ENCODE measurements at regions not wholly inside any gene's neighbourhood (a gene's known extent, or its start where the extent isn't known, plus 50 kb on each side); places are given as distances from the start of the nearest gene placed in this dataset.
"Not testable (repeated sequence)": the region's sequence is repeated elsewhere in the genome, so short reads cannot be mapped to it uniquely, and the experiment has no call there.

GRCh38 chr1:25011943-25012638 is 82.0 kb upstream of the RUNX3 start:
- Histone ChIP-seq H2BK15ac (replicated peaks; ENCODE audit: low read depth) (no peak overlapping the region), H3K36me3 (ENCODE audit: control insufficient read depth, insufficient read depth, low read length) (no peaks in the 10 kb centered on the region), H3K27ac (ENCODE audit: low read depth, low read length) (no peak overlapping the region), H4K8ac (ENCODE audit: low read depth, low read length) (no peak overlapping the region), H2AK5ac (ENCODE audit: low read length) (no peak overlapping the region), H3K4ac (ENCODE audit: low read depth, low read length) (no peak overlapping the region), H3K79me1 (ENCODE audit: low read length) (no peaks in the 10 kb centered on the region), H3K56ac (ENCODE audit: low read length) (no peak overlapping the region), H2BK5ac (ENCODE audit: low read length) (no peak overlapping the region), H3K4me1 (ENCODE audit: control insufficient read depth, low read depth, low read length) (peaks cover 4% of the 10 kb centered on the region), H3K4me2 (ENCODE audit: low read length) (no peak overlapping the region), H4K5ac (ENCODE audit: low read length) (no peak overlapping the region), H2BK120ac (ENCODE audit: low read depth, low read length) (no peak overlapping the region), H3K23ac (ENCODE audit: low read length) (no peak overlapping the region), H3K79me2 (ENCODE audit: control insufficient read depth, insufficient read depth, low read length) (no peaks in the 10 kb centered on the region), H3K4me3 (ENCODE audit: low read length) (no peak overlapping the region), H3K9ac (ENCODE audit: low read length) (peak overlapping the region; percentile 29), H3K18ac (ENCODE audit: low read length) (no peak overlapping the region), H3K27me3 (ENCODE audit: insufficient read depth, low read length, poor library complexity) (no peaks in the 10 kb centered on the region)
- no peak for DNase-seq
- no CpG with 5 or more reads among the region's 13 CpGs for WGBS (ENCODE audit: extremely low coverage, insufficient coverage, low lambda C conversion rate)

- no peak overlapping the region for H4K8ac ChIP-seq (ENCODE audit: low read depth, low read length)
- no peak overlapping the region for H2AK5ac ChIP-seq (ENCODE audit: low read length)
- WGBS (ENCODE audit: extremely low coverage, insufficient coverage, low lambda C conversion rate): no CpG with 5 or more reads among the region's 4 CpGs
- H3K79me2 ChIP-seq (ENCODE audit: control insufficient read depth, insufficient read depth, low read length): no peaks in the 10 kb centered on the region
- no peak overlapping the region for H2BK120ac ChIP-seq (ENCODE audit: low read depth, low read length)
- H3K23ac ChIP-seq (ENCODE audit: low read length): no peak overlapping the region
- no peak overlapping the region for H3K4ac ChIP-seq (ENCODE audit: low read depth, low read length)
- H3K4me1 ChIP-seq (ENCODE audit: control insufficient read depth, low read depth, low read length): peaks cover 4% of the 10 kb centered on the region
- no peak overlapping the region for H3K4me3 ChIP-seq (ENCODE audit: low read length)
- H3K18ac ChIP-seq (ENCODE audit: low read length): no peak overlapping the region
- no peak overlapping the region for H2BK5ac ChIP-seq (ENCODE audit: low read length)
- H4K5ac ChIP-seq (ENCODE audit: low read length): no peak overlapping the region
- H3K27ac ChIP-seq (ENCODE audit: low read depth, low read length): no peak overlapping the region
- no peaks in the 10 kb centered on the region for H3K27me3 ChIP-seq (ENCODE audit: insufficient read depth, low read length, poor library complexity)
- no peak overlapping the region for H2BK15ac ChIP-seq (replicated peaks; ENCODE audit: low read depth)
- H3K36me3 ChIP-seq (ENCODE audit: control insufficient read depth, insufficient read depth, low read length): no peaks in the 10 kb centered on the region
- H3K4me2 ChIP-seq (ENCODE audit: low read length): no peak overlapping the region
- H3K79me1 ChIP-seq (ENCODE audit: low read length): no peaks in the 10 kb centered on the region
- no peak overlapping the region for H3K56ac ChIP-seq (ENCODE audit: low read length)
- no peak overlapping the region for H3K9ac ChIP-seq (ENCODE audit: low read length)
- no peak for DNase-seq
Measured at GRCh38 chr1:25011275-25011674, 81.2 kb upstream of the RUNX3 start.

- H3K23ac ChIP-seq (ENCODE audit: low read length): no peak overlapping the region
- H3K27me3 ChIP-seq (ENCODE audit: insufficient read depth, low read length, poor library complexity): no peaks in the 10 kb centered on the region
- no peak overlapping the region for H3K18ac ChIP-seq (ENCODE audit: low read length)
- no peak overlapping the region for H3K4ac ChIP-seq (ENCODE audit: low read depth, low read length)
- no peak overlapping the region for H2AK5ac ChIP-seq (ENCODE audit: low read length)
- WGBS (ENCODE audit: extremely low coverage, insufficient coverage, low lambda C conversion rate): no CpG with 5 or more reads among the region's 3 CpGs
- H3K56ac ChIP-seq (ENCODE audit: low read length): no peak overlapping the region
- no peak overlapping the region for H2BK5ac ChIP-seq (ENCODE audit: low read length)
- H3K4me3 ChIP-seq (ENCODE audit: low read length): no peak overlapping the region
- no peak overlapping the region for H3K4me2 ChIP-seq (ENCODE audit: low read length)
- no peak for DNase-seq
- no peaks in the 10 kb centered on the region for H3K79me2 ChIP-seq (ENCODE audit: control insufficient read depth, insufficient read depth, low read length)
- H4K5ac ChIP-seq (ENCODE audit: low read length): no peak overlapping the region
- no peaks in the 10 kb centered on the region for H3K36me3 ChIP-seq (ENCODE audit: control insufficient read depth, insufficient read depth, low read length)
- H3K4me1 ChIP-seq (ENCODE audit: control insufficient read depth, low read depth, low read length): peaks cover 4% of the 10 kb centered on the region
- H2BK120ac ChIP-seq (ENCODE audit: low read depth, low read length): no peak overlapping the region
- no peaks in the 10 kb centered on the region for H3K79me1 ChIP-seq (ENCODE audit: low read length)
- no peak overlapping the region for H3K27ac ChIP-seq (ENCODE audit: low read depth, low read length)
- H4K8ac ChIP-seq (ENCODE audit: low read depth, low read length): no peak overlapping the region
- H2BK15ac ChIP-seq (replicated peaks; ENCODE audit: low read depth): no peak overlapping the region
- no peak overlapping the region for H3K9ac ChIP-seq (ENCODE audit: low read length)
Measured at GRCh38 chr1:25009671-25010262, 79.7 kb upstream of the RUNX3 start.

GRCh38 chr1:25008192-25008485 is 78.1 kb upstream of the RUNX3 start:
- DNase-seq: peak; percentile 31
- no peak overlapping the region for H2AK5ac ChIP-seq (ENCODE audit: low read length)
- no peak overlapping the region for H4K5ac ChIP-seq (ENCODE audit: low read length)
- H3K27ac ChIP-seq (ENCODE audit: low read depth, low read length): no peak overlapping the region
- H2BK120ac ChIP-seq (ENCODE audit: low read depth, low read length): no peak overlapping the region
- no peaks in the 10 kb centered on the region for H3K79me2 ChIP-seq (ENCODE audit: control insufficient read depth, insufficient read depth, low read length)
- no peak overlapping the region for H3K4ac ChIP-seq (ENCODE audit: low read depth, low read length)
- no peaks in the 10 kb centered on the region for H3K36me3 ChIP-seq (ENCODE audit: control insufficient read depth, insufficient read depth, low read length)
- no peak overlapping the region for H2BK5ac ChIP-seq (ENCODE audit: low read length)
- no peak overlapping the region for H3K56ac ChIP-seq (ENCODE audit: low read length)
- H3K27me3 ChIP-seq (ENCODE audit: insufficient read depth, low read length, poor library complexity): no peaks in the 10 kb centered on the region
- H3K23ac ChIP-seq (ENCODE audit: low read length): no peak overlapping the region
- H3K4me2 ChIP-seq (ENCODE audit: low read length): no peak overlapping the region
- no peak overlapping the region for H3K4me3 ChIP-seq (ENCODE audit: low read length)
- H2BK15ac ChIP-seq (replicated peaks; ENCODE audit: low read depth): no peak overlapping the region
- H3K4me1 ChIP-seq (ENCODE audit: control insufficient read depth, low read depth, low read length): peaks cover 4% of the 10 kb centered on the region
- H4K8ac ChIP-seq (ENCODE audit: low read depth, low read length): no peak overlapping the region
- no peak overlapping the region for H3K18ac ChIP-seq (ENCODE audit: low read length)
- WGBS (ENCODE audit: extremely low coverage, insufficient coverage, low lambda C conversion rate): no CpG with 5 or more reads among the region's 2 CpGs
- no peak overlapping the region for H3K9ac ChIP-seq (ENCODE audit: low read length)
- H3K79me1 ChIP-seq (ENCODE audit: low read length): no peaks in the 10 kb centered on the region

GRCh38 chr1:25007390-25008191 is 77.5 kb upstream of the RUNX3 start:
- H3K79me2 ChIP-seq (ENCODE audit: control insufficient read depth, insufficient read depth, low read length); H3K27me3 ChIP-seq (ENCODE audit: insufficient read depth, low read length, poor library complexity); H2BK120ac ChIP-seq (ENCODE audit: low read depth, low read length); H4K8ac ChIP-seq (ENCODE audit: low read depth, low read length); H3K23ac ChIP-seq (ENCODE audit: low read length); H2BK5ac ChIP-seq (ENCODE audit: low read length); H3K36me3 ChIP-seq (ENCODE audit: control insufficient read depth, insufficient read depth, low read length); H2BK15ac ChIP-seq (replicated peaks; ENCODE audit: low read depth); H3K4ac ChIP-seq (ENCODE audit: low read depth, low read length); H3K79me1 ChIP-seq (ENCODE audit: low read length); H3K18ac ChIP-seq (ENCODE audit: low read length); H3K4me2 ChIP-seq (ENCODE audit: low read length); DNase-seq; H4K5ac ChIP-seq (ENCODE audit: low read length); H2AK5ac ChIP-seq (ENCODE audit: low read length); H3K4me1 ChIP-seq (ENCODE audit: control insufficient read depth, low read depth, low read length); H3K56ac ChIP-seq (ENCODE audit: low read length); H3K4me3 ChIP-seq (ENCODE audit: low read length); H3K9ac ChIP-seq (ENCODE audit: low read length); H3K27ac ChIP-seq (ENCODE audit: low read depth, low read length): not testable (repeated sequence)
- WGBS (ENCODE audit: extremely low coverage, insufficient coverage, low lambda C conversion rate): no CpG with 5 or more reads among the region's 18 CpGs
